Glutamatergic neuron (in vitro differentiated cells): ENCODE measurements at regions not wholly inside any gene's neighbourhood (a gene's known extent, or its start where the extent isn't known, plus 50 kb on each side); places are given as distances from the start of the nearest gene placed in this dataset.

Source experiments
- DNase-seq: peaks from one replicate; pipeline ENCODE4 v3.0.0; 2022
- H3K27ac Mint-ChIP-seq: one replicate; pipeline ENCODE4 v1.8.0; 2020; ENCODE audit warnings: mild to moderate bottlenecking, mixed read lengths, inconsistent platforms; ENCODE audit not compliant: unreplicated experiment
- H3K27me3 Mint-ChIP-seq: one replicate; pipeline ENCODE4 v1.8.0; 2020; ENCODE audit warnings: mild to moderate bottlenecking, moderate library complexity, mixed read lengths, inconsistent platforms; ENCODE audit not compliant: unreplicated experiment
- H3K36me3 Mint-ChIP-seq: one replicate; pipeline ENCODE4 v1.8.0; 2020; ENCODE audit warnings: mild to moderate bottlenecking, mixed read lengths, inconsistent platforms; ENCODE audit not compliant: unreplicated experiment
- H3K4me1 Mint-ChIP-seq: one replicate; pipeline ENCODE4 v1.8.0; 2020; ENCODE audit warnings: mild to moderate bottlenecking, low read depth, mixed read lengths, inconsistent platforms; ENCODE audit not compliant: unreplicated experiment
- H3K4me3 Mint-ChIP-seq: one replicate; pipeline ENCODE4 v1.8.0; 2020; ENCODE audit warnings: mild to moderate bottlenecking, mixed read lengths, inconsistent platforms; ENCODE audit not compliant: unreplicated experiment
- H3K9me3 Mint-ChIP-seq: one replicate; pipeline ENCODE4 v1.8.0; 2020; ENCODE audit warnings: mild to moderate bottlenecking, moderate library complexity, mixed read lengths, inconsistent platforms; ENCODE audit not compliant: unreplicated experiment
- CTCF ChIP-seq: fragments of 200-600 bp; sonication (generic); IDR thresholded peaks from one replicate; pipeline ENCODE4 v1.5.0; 2021; ENCODE audit not compliant: partially characterized antibody, unreplicated experiment

- H3K9me3 Mint-ChIP-seq, result no peaks in the 10 kb centered on the region
- H3K4me3 Mint-ChIP-seq, result no peak overlapping the region
- no peaks in the 10 kb centered on the region for H3K36me3 Mint-ChIP-seq
- TF ChIP-seq CTCF, result no peak
- H3K27me3 Mint-ChIP-seq, result peaks cover 1% of the 10 kb centered on the region
- H3K27ac Mint-ChIP-seq, result no peak overlapping the region
- H3K4me1 Mint-ChIP-seq, result no peaks in the 10 kb centered on the region
- DNase-seq, result no peak
These were observed 103.4 kb downstream of the HLX start for GRCh38 chr1:220982686-220983085.

- no peak overlapping the region for H3K27ac Mint-ChIP-seq
- H3K9me3 Mint-ChIP-seq, result no peaks in the 10 kb centered on the region
- H3K4me3 Mint-ChIP-seq, result no peak overlapping the region
- no peaks in the 10 kb centered on the region for H3K36me3 Mint-ChIP-seq
- no peak for TF ChIP-seq CTCF
- H3K4me1 Mint-ChIP-seq, result no peaks in the 10 kb centered on the region
- no peak for DNase-seq
- H3K27me3 Mint-ChIP-seq, result peaks cover 1% of the 10 kb centered on the region
These were observed 104.8 kb downstream of the HLX start for GRCh38 chr1:220983877-220984635.

- Mint-ChIP-seq H3K36me3 (no peaks in the 10 kb centered on the region), H3K9me3 (no peaks in the 10 kb centered on the region), H3K4me3 (no peak overlapping the region), H3K4me1 (peaks cover 5% of the 10 kb centered on the region), H3K27ac (no peak overlapping the region), H3K27me3 (no peaks in the 10 kb centered on the region)
- TF ChIP-seq CTCF, result no peak
- no peak for DNase-seq
These were observed 111.4 kb downstream of the HLX start for GRCh38 chr1:220990427-220991339.

- no peaks in the 10 kb centered on the region for H3K9me3 Mint-ChIP-seq
- H3K27me3 Mint-ChIP-seq, result no peaks in the 10 kb centered on the region
- H3K4me3 Mint-ChIP-seq, result no peak overlapping the region
- TF ChIP-seq CTCF, result no peak
- H3K36me3 Mint-ChIP-seq, result no peaks in the 10 kb centered on the region
- no peak for DNase-seq
- H3K4me1 Mint-ChIP-seq, result peaks cover 5% of the 10 kb centered on the region
- H3K27ac Mint-ChIP-seq, result no peak overlapping the region
These were observed 112.3 kb downstream of the HLX start for GRCh38 chr1:220991506-220991905.
